ENCODE measurements at regions not wholly inside any gene's neighbourhood (a gene's known extent, or its start where the extent isn't known, plus 50 kb on each side); places are given as distances from the start of the nearest gene placed in this dataset.
"Not testable (repeated sequence)": the region's sequence is repeated elsewhere in the genome, so short reads cannot be mapped to it uniquely, and the experiment has no call there.

GRCh38 chr3:95265129-95265528 lies 1202.3 kb downstream of the NSUN3 start:
- DNase-seq (ENCODE audit: low read depth in 2 of 2) = no peak

- no peak for DNase-seq (ENCODE audit: low read depth in 2 of 2)
Measured at GRCh38 chr3:95271395-95271794, 1208.5 kb downstream of the NSUN3 start.

- no peak for DNase-seq (ENCODE audit: low read depth in 2 of 2)
Measured at GRCh38 chr3:95272166-95272565, 1209.3 kb downstream of the NSUN3 start.

- no peak for DNase-seq (ENCODE audit: low read depth in 2 of 2)
Measured at GRCh38 chr3:95272781-95273180, 1209.9 kb downstream of the NSUN3 start.

- DNase-seq (ENCODE audit: low read depth in 2 of 2) = no peak
Measured at GRCh38 chr3:95277613-95278012, 1214.8 kb downstream of the NSUN3 start.

- DNase-seq (ENCODE audit: low read depth in 2 of 2) = no peak
Measured at GRCh38 chr3:95280711-95281352, 1218.0 kb downstream of the NSUN3 start.

GRCh38 chr3:95289295-95289694 lies 1226.4 kb downstream of the NSUN3 start:
- DNase-seq (ENCODE audit: low read depth in 2 of 2) = no peak

- no peak for DNase-seq (ENCODE audit: low read depth in 2 of 2)
Measured at GRCh38 chr3:95297581-95297980, 1234.7 kb downstream of the NSUN3 start.

GRCh38 chr3:95302044-95302443 lies 1239.2 kb downstream of the NSUN3 start:
- DNase-seq (ENCODE audit: low read depth in 2 of 2) = no peak

- DNase-seq (ENCODE audit: low read depth in 2 of 2) = no peak
Measured at GRCh38 chr3:95310560-95310959, 1247.7 kb downstream of the NSUN3 start.

- no peak for DNase-seq (ENCODE audit: low read depth in 2 of 2)
Measured at GRCh38 chr3:95311272-95311671, 1248.4 kb downstream of the NSUN3 start.

GRCh38 chr3:95312650-95313049 lies 1249.8 kb downstream of the NSUN3 start:
- no peak for DNase-seq (ENCODE audit: low read depth in 2 of 2)

- DNase-seq (ENCODE audit: low read depth in 2 of 2) = no peak
Measured at GRCh38 chr3:95319921-95320494, 1257.1 kb downstream of the NSUN3 start.

- no peak for DNase-seq (ENCODE audit: low read depth in 2 of 2)
Measured at GRCh38 chr3:95327478-95327877, 1264.6 kb downstream of the NSUN3 start.

GRCh38 chr3:95333826-95334225 lies 1271.0 kb downstream of the NSUN3 start:
- no peak for DNase-seq (ENCODE audit: low read depth in 2 of 2)

- no peak for DNase-seq (ENCODE audit: low read depth in 2 of 2)
Measured at GRCh38 chr3:95334461-95334860, 1271.6 kb downstream of the NSUN3 start.

- DNase-seq (ENCODE audit: low read depth in 2 of 2) = no peak
Measured at GRCh38 chr3:95335517-95335916, 1272.7 kb downstream of the NSUN3 start.

GRCh38 chr3:95338446-95338845 lies 1275.6 kb downstream of the NSUN3 start:
- no peak for DNase-seq (ENCODE audit: low read depth in 2 of 2)

GRCh38 chr3:95341314-95341713 lies 1278.5 kb downstream of the NSUN3 start:
- no peak for DNase-seq (ENCODE audit: low read depth in 2 of 2)

GRCh38 chr3:95343228-95343627 lies 1280.4 kb downstream of the NSUN3 start:
- no peak for DNase-seq (ENCODE audit: low read depth in 2 of 2)

- no peak for DNase-seq (ENCODE audit: low read depth in 2 of 2)
Measured at GRCh38 chr3:95343767-95344166, 1280.9 kb downstream of the NSUN3 start.

- not testable (repeated sequence) for DNase-seq (ENCODE audit: low read depth in 2 of 2)
Measured at GRCh38 chr3:95347936-95348335, 1285.1 kb downstream of the NSUN3 start.

GRCh38 chr3:95348879-95349278 lies 1286.0 kb downstream of the NSUN3 start:
- DNase-seq (ENCODE audit: low read depth in 2 of 2) = no peak

GRCh38 chr3:95350049-95350448 lies 1287.2 kb downstream of the NSUN3 start:
- DNase-seq (ENCODE audit: low read depth in 2 of 2) = no peak

Data from stimulated activated CD4-positive, alpha-beta T cell treated with anti-CD3 and anti-CD28 coated beads, Interleukin-15, amount 100 ng/mL, for 48 hours (primary cell).